Hepatocyte (in vitro differentiated cells): ENCODE measurements at regions not wholly inside any gene's neighbourhood (a gene's known extent, or its start where the extent isn't known, plus 50 kb on each side); places are given as distances from the start of the nearest gene placed in this dataset.

ENCODE experiments used
- DNase-seq: peaks from one replicate; pipeline ENCODE4 v3.0.0-alpha.2; 2016; ENCODE audit warnings: low spot score
- H2AFZ ChIP-seq: fragments of 200-600 bp; sonication (generic); 2 replicates; pipeline ENCODE4 v1.6.0; 2016; ENCODE audit warnings: antibody characterized with exemption, mild to moderate bottlenecking
- H3K27ac ChIP-seq: fragments of 200-600 bp; sonication (generic); 2 replicates; pipeline ENCODE4 v1.5.1; 2016; ENCODE audit warnings: mild to moderate bottlenecking
- H3K27me3 ChIP-seq: fragments of 200-600 bp; sonication (generic); 2 replicates; pipeline ENCODE4 v1.6.1; 2016
- H3K36me3 ChIP-seq: fragments of 200-600 bp; sonication (generic); replicated peaks from 2 replicates; pipeline ENCODE4 v1.5.1; 2016; ENCODE audit warnings: low read depth; ENCODE audit not compliant: insufficient read depth
- H3K4me1 ChIP-seq: fragments of 200-600 bp; sonication (generic); 2 replicates; pipeline ENCODE4 v1.5.1; 2016; ENCODE audit warnings: mild to moderate bottlenecking, moderate library complexity; ENCODE audit not compliant: insufficient read depth
- H3K4me2 ChIP-seq: fragments of 200-600 bp; sonication (generic); 2 replicates; pipeline ENCODE4 v1.6.0; 2016
- H3K4me3 ChIP-seq: fragments of 200-600 bp; sonication (generic); 2 replicates; pipeline ENCODE4 v1.5.1; 2016; ENCODE audit warnings: mild to moderate bottlenecking
- H3K79me2 ChIP-seq: fragments of 200-600 bp; sonication (generic); 2 replicates; pipeline ENCODE4 v1.6.0; 2017; ENCODE audit warnings: mild to moderate bottlenecking
- H3K9me2 ChIP-seq: fragments of 200-600 bp; sonication (generic); replicated peaks from 2 replicates; pipeline ENCODE4 v1.6.0; 2017; ENCODE audit warnings: mild to moderate bottlenecking; ENCODE audit not compliant: insufficient read depth
- H3K9me3 ChIP-seq: fragments of 200-600 bp; sonication (generic); 2 replicates; pipeline ENCODE4 v1.5.1; 2016; ENCODE audit warnings: low read depth, mild to moderate bottlenecking
- H4K20me1 ChIP-seq: fragments of 200-600 bp; sonication (generic); 2 replicates; pipeline ENCODE4 v1.6.0; 2016; ENCODE audit warnings: mild to moderate bottlenecking; ENCODE audit not compliant: insufficient read depth, poor library complexity, severe bottlenecking
- EZH2 ChIP-seq: fragments of 200-600 bp; sonication (generic); IDR thresholded peaks from 2 replicates; pipeline ENCODE4 v1.6.1; 2016; ENCODE audit warnings: antibody characterized with exemption, mild to moderate bottlenecking, borderline replicate concordance
- EZH2phosphoT487 ChIP-seq: fragments of 200-600 bp; sonication (generic); IDR thresholded peaks from one replicate; pipeline ENCODE4 v1.6.1; 2018; ENCODE audit warnings: antibody characterized with exemption, mild to moderate bottlenecking, low read depth, moderate library complexity; ENCODE audit not compliant: unreplicated experiment, severe bottlenecking
- WGBS: methylation state at CpG from one replicate; pipeline ENCODE4 v1.1.6; 2016; ENCODE audit warnings: low lambda C conversion rate; ENCODE audit errors: missing lambda C conversion rate; 5-methylcytosine and 5-hydroxymethylcytosine counted together
- TF ChIP-seq, protein P1 (sequence below): fragments of 200-600 bp; sonication (generic); IDR thresholded peaks from 2 replicates; pipeline ENCODE4 v1.5.1; 2016; ENCODE audit warnings: antibody characterized with exemption, mild to moderate bottlenecking; ENCODE audit not compliant: poor library complexity

- Histone ChIP-seq H3K9me3 (no peaks in the 10 kb centered on the region), H3K79me2 (no peaks in the 10 kb centered on the region), H3K27ac (no peak overlapping the region), H3K4me1 (no peaks in the 10 kb centered on the region), H4K20me1 (no peaks in the 10 kb centered on the region), H3K27me3 (no peaks in the 10 kb centered on the region), H2AFZ (no peak overlapping the region), H3K9me2 (no peaks in the 10 kb centered on the region), H3K4me3 (no peak overlapping the region), H3K4me2 (no peak overlapping the region), H3K36me3 (no peaks in the 10 kb centered on the region)
- DNase-seq: no peak
- TF ChIP-seq EZH2 (no peak), EZH2phosphoT487 (no peak)
- TF ChIP-seq, protein P1, sequence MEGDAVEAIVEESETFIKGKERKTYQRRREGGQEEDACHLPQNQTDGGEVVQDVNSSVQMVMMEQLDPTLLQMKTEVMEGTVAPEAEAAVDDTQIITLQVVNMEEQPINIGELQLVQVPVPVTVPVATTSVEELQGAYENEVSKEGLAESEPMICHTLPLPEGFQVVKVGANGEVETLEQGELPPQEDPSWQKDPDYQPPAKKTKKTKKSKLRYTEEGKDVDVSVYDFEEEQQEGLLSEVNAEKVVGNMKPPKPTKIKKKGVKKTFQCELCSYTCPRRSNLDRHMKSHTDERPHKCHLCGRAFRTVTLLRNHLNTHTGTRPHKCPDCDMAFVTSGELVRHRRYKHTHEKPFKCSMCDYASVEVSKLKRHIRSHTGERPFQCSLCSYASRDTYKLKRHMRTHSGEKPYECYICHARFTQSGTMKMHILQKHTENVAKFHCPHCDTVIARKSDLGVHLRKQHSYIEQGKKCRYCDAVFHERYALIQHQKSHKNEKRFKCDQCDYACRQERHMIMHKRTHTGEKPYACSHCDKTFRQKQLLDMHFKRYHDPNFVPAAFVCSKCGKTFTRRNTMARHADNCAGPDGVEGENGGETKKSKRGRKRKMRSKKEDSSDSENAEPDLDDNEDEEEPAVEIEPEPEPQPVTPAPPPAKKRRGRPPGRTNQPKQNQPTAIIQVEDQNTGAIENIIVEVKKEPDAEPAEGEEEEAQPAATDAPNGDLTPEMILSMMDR: no peak
- WGBS: 93% methylated on average over 1 of the region's 1 CpG
These were observed 614.7 kb downstream of the TLR4 start for GRCh38 chr9:118318770-118319431.

DNA sequence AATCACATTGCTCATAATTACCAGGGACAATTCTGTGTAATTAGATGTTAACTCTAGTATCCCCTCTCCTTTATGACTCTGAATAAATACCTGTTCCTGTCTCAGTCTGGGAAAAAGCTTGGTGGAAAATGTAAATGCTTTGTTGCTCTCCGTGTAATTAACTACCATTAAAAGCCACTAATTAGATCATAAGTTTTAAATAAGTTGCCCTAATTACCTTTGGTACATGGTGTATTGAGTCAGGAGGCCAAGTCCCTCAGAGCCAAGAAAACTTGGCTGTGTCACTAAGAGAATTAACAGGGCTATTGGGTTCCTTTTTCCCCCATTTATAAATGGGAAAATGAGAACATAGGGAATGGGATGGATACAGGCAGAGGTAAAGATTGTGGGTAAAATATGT, 617.6 kb downstream of the TLR4 start:
- Histone ChIP-seq H3K27me3 (no peaks in the 10 kb centered on the region), H3K4me2 (no peak overlapping the region), H2AFZ (no peak overlapping the region), H3K4me1 (no peaks in the 10 kb centered on the region), H3K9me3 (no peaks in the 10 kb centered on the region), H3K27ac (no peak overlapping the region), H3K4me3 (no peak overlapping the region), H3K36me3 (no peaks in the 10 kb centered on the region), H4K20me1 (no peaks in the 10 kb centered on the region), H3K79me2 (no peaks in the 10 kb centered on the region), H3K9me2 (no peaks in the 10 kb centered on the region)
- TF ChIP-seq, protein P1: no peak
- no peak for TF ChIP-seq EZH2
- no peak for TF ChIP-seq EZH2phosphoT487
- no peak for DNase-seq
- 79% methylated on average over 1 of the region's 1 CpG for WGBS

- no peaks in the 10 kb centered on the region for H3K27me3 ChIP-seq
- H3K79me2 ChIP-seq: no peaks in the 10 kb centered on the region
- H3K36me3 ChIP-seq: no peaks in the 10 kb centered on the region
- no peaks in the 10 kb centered on the region for H3K4me1 ChIP-seq
- TF ChIP-seq, protein P1: no peak
- TF ChIP-seq EZH2phosphoT487: no peak
- no peak for TF ChIP-seq EZH2
- no peak overlapping the region for H3K4me2 ChIP-seq
- H3K9me3 ChIP-seq: no peaks in the 10 kb centered on the region
- no peak overlapping the region for H3K27ac ChIP-seq
- no peak for DNase-seq
- no peaks in the 10 kb centered on the region for H4K20me1 ChIP-seq
- H2AFZ ChIP-seq: no peak overlapping the region
- WGBS: 96% methylated on average over 2 of the region's 2 CpGs
- no peak overlapping the region for H3K4me3 ChIP-seq
- no peaks in the 10 kb centered on the region for H3K9me2 ChIP-seq
These were observed 620.5 kb downstream of the TLR4 start for GRCh38 chr9:118324706-118325105.

DNA sequence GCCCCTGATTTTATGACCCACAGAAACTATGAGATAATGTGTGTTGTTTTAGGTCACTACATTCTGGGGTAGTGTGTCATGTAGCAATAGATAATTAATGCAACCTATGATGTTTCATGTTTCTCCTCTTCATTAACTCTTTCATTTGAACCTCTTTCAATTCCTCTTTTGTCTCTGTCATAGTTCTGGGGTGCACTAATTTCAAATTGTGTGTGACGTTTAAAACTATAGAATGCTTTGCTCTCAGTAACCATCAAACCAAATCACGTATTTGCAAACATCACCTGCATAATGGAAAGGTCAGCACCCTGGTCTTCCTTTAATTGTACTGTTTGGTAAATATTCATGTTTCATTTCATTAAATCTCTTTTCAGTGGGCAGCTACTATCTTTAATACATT, 621.6 kb downstream of the TLR4 start:
- TF ChIP-seq EZH2phosphoT487 (no peak), EZH2 (no peak)
- TF ChIP-seq, protein P1: no peak
- no peaks in the 10 kb centered on the region for H3K27me3 ChIP-seq
- no peak overlapping the region for H3K27ac ChIP-seq
- no peak overlapping the region for H3K4me3 ChIP-seq
- DNase-seq: no peak
- no peak overlapping the region for H2AFZ ChIP-seq
- no peaks in the 10 kb centered on the region for H3K79me2 ChIP-seq
- H3K4me2 ChIP-seq: no peak overlapping the region
- no peaks in the 10 kb centered on the region for H3K9me3 ChIP-seq
- H3K36me3 ChIP-seq: no peaks in the 10 kb centered on the region
- no peaks in the 10 kb centered on the region for H4K20me1 ChIP-seq
- 89% methylated on average over 2 of the region's 2 CpGs for WGBS
- H3K9me2 ChIP-seq: no peaks in the 10 kb centered on the region
- no peaks in the 10 kb centered on the region for H3K4me1 ChIP-seq
